SK-N-SH (cell line): ENCODE measurements at regions not wholly inside any gene's neighbourhood (a gene's known extent, or its start where the extent isn't known, plus 50 kb on each side); places are given as distances from the start of the nearest gene placed in this dataset.

Experiments used
- CHD2 ChIP-seq: fragments of 150-350 bp; IDR thresholded peaks from 2 replicates; pipeline ENCODE4 v1.6.1; 2018; ENCODE audit warnings: low read length; ENCODE audit not compliant: partially characterized antibody
- ELF1 ChIP-seq: IDR thresholded peaks from 2 replicates; pipeline ENCODE4 v1.4.0; 2012
- FOXJ3 ChIP-seq: sonication (generic); formaldehyde crosslinking; IDR thresholded peaks from 2 replicates; pipeline ENCODE4 v1.5.1; 2020; ENCODE audit warnings: mild to moderate bottlenecking, missing genetic modification reagents
- FOXM1 ChIP-seq: IDR thresholded peaks from 2 replicates; pipeline ENCODE4 v1.4.0; 2012; ENCODE audit warnings: low read depth, mild to moderate bottlenecking
- MEF2A ChIP-seq: IDR thresholded peaks from 2 replicates; pipeline ENCODE4 v1.4.0; 2012; ENCODE audit warnings: low read depth, borderline replicate concordance
- NFIC ChIP-seq: IDR thresholded peaks from 2 replicates; pipeline ENCODE4 v1.4.0; 2012; ENCODE audit warnings: borderline replicate concordance
- NRF1 ChIP-seq: IDR thresholded peaks from 2 replicates; pipeline ENCODE4 v1.6.1; 2012; ENCODE audit warnings: low read depth, mild to moderate bottlenecking, low read length
- POLR2AphosphoS5 ChIP-seq: IDR thresholded peaks from 2 replicates; pipeline ENCODE4 v1.6.1; 2012; ENCODE audit warnings: low read depth, low read length
- RAD21 ChIP-seq: IDR thresholded peaks from 2 replicates; pipeline ENCODE4 v1.6.1; 2012; ENCODE audit warnings: mild to moderate bottlenecking, low read length
- RXRA ChIP-seq: IDR thresholded peaks from 2 replicates; pipeline ENCODE4 v1.4.0; 2012; ENCODE audit warnings: low read depth, mild to moderate bottlenecking, borderline replicate concordance
- SMC3 ChIP-seq: IDR thresholded peaks from 2 replicates; pipeline ENCODE4 v1.6.1; 2012; ENCODE audit warnings: low read depth, low read length, improper control_type of control experiment
- TEAD4 ChIP-seq: IDR thresholded peaks from 2 replicates; pipeline ENCODE4 v1.4.0; 2012; ENCODE audit warnings: mild to moderate bottlenecking, borderline replicate concordance; ENCODE audit not compliant: insufficient read depth
- YY1 ChIP-seq: IDR thresholded peaks from 2 replicates; pipeline ENCODE4 v1.4.0; 2012; ENCODE audit warnings: low read depth, mild to moderate bottlenecking
- TF ChIP-seq, protein P1 (sequence below): fragments of 150-350 bp; IDR thresholded peaks from 2 replicates; pipeline ENCODE4 v1.6.1; 2016; ENCODE audit warnings: mild to moderate bottlenecking, low read depth, low read length
- TF ChIP-seq, protein P2 (sequence below): IDR thresholded peaks from 2 replicates; pipeline ENCODE4; 2012
- TF ChIP-seq, protein P3 (sequence below): fragments of 150-350 bp; IDR thresholded peaks from 2 replicates; pipeline ENCODE4 v1.6.1; 2017; ENCODE audit warnings: antibody characterized with exemption, low read length, low read depth, borderline replicate concordance
- TF ChIP-seq, protein P4 (sequence below): IDR thresholded peaks from 2 replicates; pipeline ENCODE4 v1.4.0; 2012; ENCODE audit warnings: low read depth, borderline replicate concordance
- TF ChIP-seq, protein P5 (sequence below): IDR thresholded peaks from 2 replicates; pipeline ENCODE4 v1.4.0; 2012; ENCODE audit warnings: low read depth, borderline replicate concordance

DNA sequence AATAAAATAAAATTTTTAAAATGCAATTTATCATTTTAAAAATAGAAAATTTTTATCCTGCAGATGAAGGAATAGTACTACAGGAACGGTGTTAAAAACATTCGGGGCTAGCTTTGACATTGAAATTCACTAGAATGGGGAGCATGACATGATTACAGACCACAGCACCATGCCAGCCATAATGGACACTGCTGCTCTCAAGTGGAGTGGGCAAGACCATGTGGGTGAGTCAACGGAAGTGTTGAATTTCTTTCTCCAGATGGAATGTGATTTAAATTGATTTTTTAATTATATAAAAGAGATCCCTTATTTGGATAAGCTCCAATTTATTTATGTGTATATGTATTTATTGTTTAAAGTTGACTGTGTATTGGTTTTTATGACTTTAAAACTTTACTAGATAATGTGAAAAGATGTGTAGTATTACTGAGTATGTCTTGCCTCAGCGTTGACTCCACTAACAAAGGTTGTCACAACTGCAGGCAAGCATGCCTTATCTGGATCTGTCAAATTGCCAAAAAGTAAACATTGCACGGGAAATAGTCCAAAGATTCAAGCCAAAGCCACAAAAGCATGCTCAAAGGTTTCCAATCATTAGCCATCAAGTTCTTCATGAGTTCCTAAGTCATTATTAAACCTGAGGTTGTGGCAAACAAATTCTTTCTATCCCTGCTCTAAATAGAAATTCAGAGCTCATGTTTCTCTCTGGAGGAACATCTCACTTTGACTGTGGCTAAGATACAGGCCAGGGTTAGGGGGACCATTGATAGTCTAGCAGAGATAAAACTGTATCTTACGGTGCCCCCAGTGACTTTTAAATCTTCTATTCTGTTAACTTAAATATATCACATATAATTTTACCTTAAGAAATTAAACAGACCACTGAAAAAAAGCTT lies 536.9 kb downstream of the TMX3 start (continued):
- peak; percentile 28; the same call in 1 of the 2 replicates for TF ChIP-seq YY1
- no peak for TF ChIP-seq NRF1
- TF ChIP-seq SMC3, result no peak
- TF ChIP-seq ELF1, result 0 out of 2 replicates have a peak, but pooled peaks have one; percentile 38
- no peak for TF ChIP-seq FOXJ3
- peak; percentile 98 for TF ChIP-seq FOXM1
- no peak for TF ChIP-seq CHD2
- peak; percentile 82 for TF ChIP-seq MEF2A
- TF ChIP-seq, protein P1, sequence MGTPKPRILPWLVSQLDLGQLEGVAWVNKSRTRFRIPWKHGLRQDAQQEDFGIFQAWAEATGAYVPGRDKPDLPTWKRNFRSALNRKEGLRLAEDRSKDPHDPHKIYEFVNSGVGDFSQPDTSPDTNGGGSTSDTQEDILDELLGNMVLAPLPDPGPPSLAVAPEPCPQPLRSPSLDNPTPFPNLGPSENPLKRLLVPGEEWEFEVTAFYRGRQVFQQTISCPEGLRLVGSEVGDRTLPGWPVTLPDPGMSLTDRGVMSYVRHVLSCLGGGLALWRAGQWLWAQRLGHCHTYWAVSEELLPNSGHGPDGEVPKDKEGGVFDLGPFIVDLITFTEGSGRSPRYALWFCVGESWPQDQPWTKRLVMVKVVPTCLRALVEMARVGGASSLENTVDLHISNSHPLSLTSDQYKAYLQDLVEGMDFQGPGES, result no peak
- no peak for TF ChIP-seq RAD21
- TF ChIP-seq RXRA, result peak; percentile 71; the same call in 1 of the 2 replicates
- TF ChIP-seq, protein P2, sequence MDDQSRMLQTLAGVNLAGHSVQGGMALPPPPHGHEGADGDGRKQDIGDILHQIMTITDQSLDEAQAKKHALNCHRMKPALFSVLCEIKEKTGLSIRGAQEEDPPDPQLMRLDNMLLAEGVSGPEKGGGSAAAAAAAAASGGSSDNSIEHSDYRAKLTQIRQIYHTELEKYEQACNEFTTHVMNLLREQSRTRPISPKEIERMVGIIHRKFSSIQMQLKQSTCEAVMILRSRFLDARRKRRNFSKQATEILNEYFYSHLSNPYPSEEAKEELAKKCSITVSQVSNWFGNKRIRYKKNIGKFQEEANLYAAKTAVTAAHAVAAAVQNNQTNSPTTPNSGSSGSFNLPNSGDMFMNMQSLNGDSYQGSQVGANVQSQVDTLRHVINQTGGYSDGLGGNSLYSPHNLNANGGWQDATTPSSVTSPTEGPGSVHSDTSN, result peak; percentile 95
- TF ChIP-seq, protein P3, sequence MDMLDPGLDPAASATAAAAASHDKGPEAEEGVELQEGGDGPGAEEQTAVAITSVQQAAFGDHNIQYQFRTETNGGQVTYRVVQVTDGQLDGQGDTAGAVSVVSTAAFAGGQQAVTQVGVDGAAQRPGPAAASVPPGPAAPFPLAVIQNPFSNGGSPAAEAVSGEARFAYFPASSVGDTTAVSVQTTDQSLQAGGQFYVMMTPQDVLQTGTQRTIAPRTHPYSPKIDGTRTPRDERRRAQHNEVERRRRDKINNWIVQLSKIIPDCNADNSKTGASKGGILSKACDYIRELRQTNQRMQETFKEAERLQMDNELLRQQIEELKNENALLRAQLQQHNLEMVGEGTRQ, result no peak
- TF ChIP-seq, protein P4, sequence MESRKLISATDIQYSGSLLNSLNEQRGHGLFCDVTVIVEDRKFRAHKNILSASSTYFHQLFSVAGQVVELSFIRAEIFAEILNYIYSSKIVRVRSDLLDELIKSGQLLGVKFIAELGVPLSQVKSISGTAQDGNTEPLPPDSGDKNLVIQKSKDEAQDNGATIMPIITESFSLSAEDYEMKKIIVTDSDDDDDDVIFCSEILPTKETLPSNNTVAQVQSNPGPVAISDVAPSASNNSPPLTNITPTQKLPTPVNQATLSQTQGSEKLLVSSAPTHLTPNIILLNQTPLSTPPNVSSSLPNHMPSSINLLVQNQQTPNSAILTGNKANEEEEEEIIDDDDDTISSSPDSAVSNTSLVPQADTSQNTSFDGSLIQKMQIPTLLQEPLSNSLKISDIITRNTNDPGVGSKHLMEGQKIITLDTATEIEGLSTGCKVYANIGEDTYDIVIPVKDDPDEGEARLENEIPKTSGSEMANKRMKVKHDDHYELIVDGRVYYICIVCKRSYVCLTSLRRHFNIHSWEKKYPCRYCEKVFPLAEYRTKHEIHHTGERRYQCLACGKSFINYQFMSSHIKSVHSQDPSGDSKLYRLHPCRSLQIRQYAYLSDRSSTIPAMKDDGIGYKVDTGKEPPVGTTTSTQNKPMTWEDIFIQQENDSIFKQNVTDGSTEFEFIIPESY, result peak; percentile 80; the same call in 1 of the 2 replicates
- TF ChIP-seq, protein P5, sequence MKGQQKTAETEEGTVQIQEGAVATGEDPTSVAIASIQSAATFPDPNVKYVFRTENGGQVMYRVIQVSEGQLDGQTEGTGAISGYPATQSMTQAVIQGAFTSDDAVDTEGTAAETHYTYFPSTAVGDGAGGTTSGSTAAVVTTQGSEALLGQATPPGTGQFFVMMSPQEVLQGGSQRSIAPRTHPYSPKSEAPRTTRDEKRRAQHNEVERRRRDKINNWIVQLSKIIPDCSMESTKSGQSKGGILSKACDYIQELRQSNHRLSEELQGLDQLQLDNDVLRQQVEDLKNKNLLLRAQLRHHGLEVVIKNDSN, result peak; percentile 41; the same call in 1 of the 2 replicates
- TF ChIP-seq TEAD4, result peak; percentile 99
- peak; percentile 100 for TF ChIP-seq NFIC
- peak; percentile 83; the same call in 1 of the 2 replicates for TF ChIP-seq POLR2AphosphoS5
